Loucy (cell line): ENCODE measurements at regions not wholly inside any gene's neighbourhood (a gene's known extent, or its start where the extent isn't known, plus 50 kb on each side); places are given as distances from the start of the nearest gene placed in this dataset.

Experiments used
- H2AFZ ChIP-seq: fragments of 200-600 bp; sonication (generic); 2 replicates; pipeline ENCODE4 v1.6.0; 2016; ENCODE audit warnings: antibody characterized with exemption, mild to moderate bottlenecking, low read length, moderate library complexity
- H3F3A ChIP-seq: fragments of 200-600 bp; 2 replicates; pipeline ENCODE4 v1.6.0; 2016; ENCODE audit warnings: antibody characterized with exemption, low read depth, mild to moderate bottlenecking
- H3K27me3 ChIP-seq: fragments of 200-600 bp; sonication (generic); 2 replicates; pipeline ENCODE4 v1.6.1; 2014; ENCODE audit warnings: low read length, mild to moderate bottlenecking; ENCODE audit not compliant: insufficient read depth, poor library complexity, severe bottlenecking
- H3K36me3 ChIP-seq: fragments of 200-600 bp; sonication (generic); 2 replicates; pipeline ENCODE4 v1.6.1; 2016; ENCODE audit warnings: low read length; ENCODE audit not compliant: insufficient read depth
- H3K4me1 ChIP-seq: fragments of 200-600 bp; sonication (generic); 2 replicates; pipeline ENCODE4 v1.5.1; 2014; ENCODE audit warnings: low read length, mild to moderate bottlenecking; ENCODE audit not compliant: insufficient read depth, poor library complexity, severe bottlenecking
- H3K4me2 ChIP-seq: fragments of 200-600 bp; sonication (generic); 2 replicates; pipeline ENCODE4 v1.6.0; 2014; ENCODE audit warnings: antibody characterized with exemption, low read length, low read depth, mild to moderate bottlenecking; ENCODE audit not compliant: poor library complexity, severe bottlenecking
- H3K4me3 ChIP-seq: fragments of 200-600 bp; sonication (generic); 2 replicates; pipeline ENCODE4 v1.5.1; 2014; ENCODE audit warnings: low read length, mild to moderate bottlenecking, mixed read lengths; ENCODE audit not compliant: poor library complexity, severe bottlenecking
- H3K79me2 ChIP-seq: fragments of 200-600 bp; sonication (generic); 2 replicates; pipeline ENCODE4 v1.6.1; 2014; ENCODE audit warnings: low read length; ENCODE audit not compliant: insufficient read depth
- H3K9ac ChIP-seq: fragments of 200-600 bp; sonication (generic); 2 replicates; pipeline ENCODE4 v1.6.0; 2014; ENCODE audit warnings: mild to moderate bottlenecking, low read depth, low read length, moderate library complexity; ENCODE audit not compliant: poor library complexity, severe bottlenecking
- H3K9me2 ChIP-seq: fragments of 200-600 bp; sonication (generic); replicated peaks from 2 replicates; pipeline ENCODE4 v1.6.1; 2016; ENCODE audit warnings: low read depth, low read length, mixed read lengths
- H3K9me3 ChIP-seq: fragments of 200-600 bp; sonication (generic); 2 replicates; pipeline ENCODE4 v1.6.1; 2014; ENCODE audit warnings: mild to moderate bottlenecking, antibody characterized with exemption, low read length, low read depth; ENCODE audit not compliant: insufficient read depth
- H4K20me1 ChIP-seq: fragments of 200-600 bp; sonication (generic); 2 replicates; pipeline ENCODE4 v1.6.0; 2014; ENCODE audit warnings: antibody characterized with exemption, low read length, mild to moderate bottlenecking; ENCODE audit not compliant: insufficient read depth, poor library complexity, severe bottlenecking
- EZH2phosphoT487 ChIP-seq: fragments of 200-600 bp; IDR thresholded peaks from 2 replicates; pipeline ENCODE4 v1.6.1; 2018; ENCODE audit warnings: antibody characterized with exemption, mild to moderate bottlenecking, moderate library complexity, borderline replicate concordance
- TF ChIP-seq, protein P1 (sequence below): fragments of 200-600 bp; sonication (generic); conservative IDR thresholded peaks from 2 replicates; pipeline ENCODE4 v1.5.1; 2014; ENCODE audit warnings: mild to moderate bottlenecking, antibody characterized with exemption, low read length

GRCh38 chr6:144714021-144714712 is 429.0 kb downstream of the UTRN start:
- H3K4me3 ChIP-seq = no peak overlapping the region
- no peaks in the 10 kb centered on the region for H3K4me1 ChIP-seq
- no peak overlapping the region for H2AFZ ChIP-seq
- H3K9me3 ChIP-seq = no peaks in the 10 kb centered on the region
- H3K79me2 ChIP-seq = no peaks in the 10 kb centered on the region
- no peaks in the 10 kb centered on the region for H3K36me3 ChIP-seq
- no peak overlapping the region for H3K4me2 ChIP-seq
- no peaks in the 10 kb centered on the region for H3K9me2 ChIP-seq
- no peak overlapping the region for H3K9ac ChIP-seq
- no peaks in the 10 kb centered on the region for H3F3A ChIP-seq
- TF ChIP-seq EZH2phosphoT487 = no peak
- TF ChIP-seq, protein P1, sequence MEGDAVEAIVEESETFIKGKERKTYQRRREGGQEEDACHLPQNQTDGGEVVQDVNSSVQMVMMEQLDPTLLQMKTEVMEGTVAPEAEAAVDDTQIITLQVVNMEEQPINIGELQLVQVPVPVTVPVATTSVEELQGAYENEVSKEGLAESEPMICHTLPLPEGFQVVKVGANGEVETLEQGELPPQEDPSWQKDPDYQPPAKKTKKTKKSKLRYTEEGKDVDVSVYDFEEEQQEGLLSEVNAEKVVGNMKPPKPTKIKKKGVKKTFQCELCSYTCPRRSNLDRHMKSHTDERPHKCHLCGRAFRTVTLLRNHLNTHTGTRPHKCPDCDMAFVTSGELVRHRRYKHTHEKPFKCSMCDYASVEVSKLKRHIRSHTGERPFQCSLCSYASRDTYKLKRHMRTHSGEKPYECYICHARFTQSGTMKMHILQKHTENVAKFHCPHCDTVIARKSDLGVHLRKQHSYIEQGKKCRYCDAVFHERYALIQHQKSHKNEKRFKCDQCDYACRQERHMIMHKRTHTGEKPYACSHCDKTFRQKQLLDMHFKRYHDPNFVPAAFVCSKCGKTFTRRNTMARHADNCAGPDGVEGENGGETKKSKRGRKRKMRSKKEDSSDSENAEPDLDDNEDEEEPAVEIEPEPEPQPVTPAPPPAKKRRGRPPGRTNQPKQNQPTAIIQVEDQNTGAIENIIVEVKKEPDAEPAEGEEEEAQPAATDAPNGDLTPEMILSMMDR = no peak
- H4K20me1 ChIP-seq = no peaks in the 10 kb centered on the region
- H3K27me3 ChIP-seq = no peaks in the 10 kb centered on the region

DNA sequence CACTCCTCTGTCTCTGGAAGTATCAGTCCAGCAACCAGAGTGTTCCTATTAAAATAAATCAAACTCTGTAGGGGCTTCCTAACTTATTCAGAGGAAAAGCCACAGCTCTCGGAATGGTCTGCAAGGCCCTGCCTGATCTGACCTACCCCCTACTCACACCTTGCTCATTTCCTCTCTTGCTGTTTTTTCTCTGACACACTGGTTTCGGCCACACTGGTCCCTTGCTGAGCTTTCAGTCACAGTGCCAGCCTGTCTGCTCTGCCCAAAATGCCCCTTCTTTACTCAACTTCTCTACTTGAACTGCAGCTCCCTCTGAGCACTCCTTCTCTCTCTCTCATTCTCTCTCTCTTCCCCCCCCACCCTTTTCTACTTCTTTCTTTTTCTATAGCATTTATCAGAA is 430.2 kb downstream of the UTRN start:
- H3K4me3 ChIP-seq = no peak overlapping the region
- TF ChIP-seq, protein P1 = no peak
- TF ChIP-seq EZH2phosphoT487 = no peak
- H4K20me1 ChIP-seq = no peaks in the 10 kb centered on the region
- no peaks in the 10 kb centered on the region for H3K27me3 ChIP-seq
- H3K4me2 ChIP-seq = no peak overlapping the region
- no peaks in the 10 kb centered on the region for H3F3A ChIP-seq
- H3K4me1 ChIP-seq = no peaks in the 10 kb centered on the region
- H3K9ac ChIP-seq = no peak overlapping the region
- no peaks in the 10 kb centered on the region for H3K9me2 ChIP-seq
- no peaks in the 10 kb centered on the region for H3K9me3 ChIP-seq
- no peaks in the 10 kb centered on the region for H3K79me2 ChIP-seq
- no peaks in the 10 kb centered on the region for H3K36me3 ChIP-seq
- H2AFZ ChIP-seq = no peak overlapping the region

GRCh38 chr6:144718431-144718830 is 433.3 kb downstream of the UTRN start:
- TF ChIP-seq, protein P1 = no peak
- no peak for TF ChIP-seq EZH2phosphoT487
- no peaks in the 10 kb centered on the region for H4K20me1 ChIP-seq
- H3K36me3 ChIP-seq = no peaks in the 10 kb centered on the region
- H2AFZ ChIP-seq = no peak overlapping the region
- no peak overlapping the region for H3K9ac ChIP-seq
- peaks cover 6% of the 10 kb centered on the region for H3K4me1 ChIP-seq
- no peaks in the 10 kb centered on the region for H3K9me3 ChIP-seq
- no peaks in the 10 kb centered on the region for H3F3A ChIP-seq
- no peaks in the 10 kb centered on the region for H3K9me2 ChIP-seq
- no peak overlapping the region for H3K4me2 ChIP-seq
- no peaks in the 10 kb centered on the region for H3K79me2 ChIP-seq
- H3K4me3 ChIP-seq = no peak overlapping the region
- no peaks in the 10 kb centered on the region for H3K27me3 ChIP-seq
